H1 (cell line): ENCODE measurements at regions not wholly inside any gene's neighbourhood (a gene's known extent, or its start where the extent isn't known, plus 50 kb on each side); places are given as distances from the start of the nearest gene placed in this dataset.

ENCODE experiments used
- CTCF ChIA-PET: fragments of 300-600 bp; sonication (Branson Sonifier 250); formaldehyde crosslinking; loops from one replicate; lab custom pipeline; 2021; ENCODE audit not compliant: partially characterized antibody; lab: Charles Lee
- POLR2A ChIA-PET: fragments of 300-600 bp; sonication (Branson Sonifier 250); formaldehyde crosslinking; loops from one replicate; lab custom pipeline; 2021; ENCODE audit warnings: inconsistent platforms; ENCODE audit not compliant: partially characterized antibody; lab: Charles Lee
- DNase-seq, 2 experiments: peaks; one replicate each; pipeline versions ENCODE4 v3.0.0 to v3.0.0-alpha.2; 2010 to 2022; ENCODE audit warnings: low spot score in 2 of 2, low read depth in 1 of 2, mixed read lengths in 1 of 2
- FAIRE-seq: peaks from 2 replicates; lab custom pipeline; 2011; peaks lifted over from hg19 to GRCh38; lab: Jason Lieb, UNC
- H2AFZ ChIP-seq: 2 replicates; pipeline ENCODE4 v1.8.1; 2012; ENCODE audit warnings: low read length, inconsistent platforms
- H2AK5ac ChIP-seq: 2 replicates; pipeline ENCODE4 v1.6.1; 2013; ENCODE audit warnings: low read depth, low read length
- H2BK120ac ChIP-seq: replicated peaks from 2 replicates; pipeline ENCODE3; 2013; ENCODE audit warnings: low read depth, low read length, inconsistent platforms
- H2BK12ac ChIP-seq: 2 replicates; pipeline ENCODE4 v1.6.1; 2013; ENCODE audit warnings: low read depth, low read length
- H2BK15ac ChIP-seq: 2 replicates; pipeline ENCODE4 v1.6.1; 2013; ENCODE audit warnings: low read length
- H2BK20ac ChIP-seq: 2 replicates; pipeline ENCODE4 v1.6.1; 2013; ENCODE audit warnings: low read length
- H2BK5ac ChIP-seq: 2 replicates; pipeline ENCODE4 v1.6.1; 2013; ENCODE audit warnings: low read depth, low read length
- H3K14ac ChIP-seq: 2 replicates; pipeline ENCODE4 v1.6.1; 2013; ENCODE audit warnings: inconsistent platforms; ENCODE audit not compliant: insufficient read length
- H3K18ac ChIP-seq: 2 replicates; pipeline ENCODE4 v1.6.1; 2013; ENCODE audit warnings: low read length; ENCODE audit errors: extremely low read depth
- H3K23ac ChIP-seq: 2 replicates; pipeline ENCODE4 v1.6.1; 2013; ENCODE audit warnings: inconsistent platforms; ENCODE audit not compliant: insufficient read length
- H3K23me2 ChIP-seq: 2 replicates; pipeline ENCODE4 v1.6.1; 2013; ENCODE audit warnings: low read depth, low read length
- H3K27ac ChIP-seq: 2 replicates; pipeline ENCODE4 v1.6.1; 2011; ENCODE audit warnings: low read depth, low read length, inconsistent platforms
- H3K27me3 ChIP-seq, 4 experiments: replicated peaks in 1 of 4; 1 replicate in 1 of 4; 2 replicates in 3 of 4; pipeline versions ENCODE4 v1.6.1 to v1.8.1; 2011 to 2013; ENCODE audit warnings: low read length in 3 of 4, mild to moderate bottlenecking in 3 of 4, inconsistent platforms in 2 of 4, mixed read lengths in 2 of 4, moderate library complexity in 1 of 4; ENCODE audit not compliant: control insufficient read depth in 3 of 4, insufficient read depth in 3 of 4; ENCODE audit errors: extremely low read depth in 1 of 4
- H3K36me3 ChIP-seq, 4 experiments: 2 replicates each; pipeline versions ENCODE4 v1.6.1 to v1.8.1; 2011 to 2013; ENCODE audit warnings: mild to moderate bottlenecking in 4 of 4, low read length in 3 of 4, moderate library complexity in 2 of 4, control low read depth in 1 of 4, inconsistent platforms in 1 of 4; ENCODE audit not compliant: insufficient read depth in 4 of 4, control insufficient read depth in 2 of 4
- H3K4ac ChIP-seq: replicated peaks from 2 replicates; pipeline ENCODE3; 2013; ENCODE audit warnings: low read length, low read depth, mixed read lengths, inconsistent platforms; ENCODE audit not compliant: insufficient read length
- H3K4me1 ChIP-seq, 4 experiments: replicated peaks in 1 of 4; 1 replicate in 1 of 4; 2 replicates in 3 of 4; pipeline versions ENCODE4 v1.6.1 to v1.8.1; 2011 to 2013; ENCODE audit warnings: low read length in 3 of 4, inconsistent platforms in 2 of 4, mixed read lengths in 1 of 4; ENCODE audit not compliant: insufficient read depth in 4 of 4, control insufficient read depth in 3 of 4
- H3K4me2 ChIP-seq, 2 experiments: 2 replicates each; pipeline versions ENCODE4 v1.6.1 to v1.8.1; 2011 to 2013; ENCODE audit warnings: low read depth in 2 of 2, low read length in 2 of 2, control low read depth in 1 of 2, inconsistent platforms in 1 of 2, mild to moderate bottlenecking in 1 of 2; ENCODE audit not compliant: insufficient read depth in 1 of 2
- H3K4me3 ChIP-seq, 4 experiments: fragments of 200-600, 300-600 bp in 1 of 4; sonication (generic), shearing (Covaris generic), sonication (Bioruptor Twin) in 1 of 4; 2 replicates each; pipeline versions ENCODE4 v1.5.1 to v1.8.1; 2011 to 2016; ENCODE audit warnings: low read length in 4 of 4, low read depth in 3 of 4, control low read depth in 2 of 4, inconsistent platforms in 2 of 4, mild to moderate bottlenecking in 2 of 4, mixed read lengths in 1 of 4, moderate library complexity in 1 of 4; ENCODE audit not compliant: insufficient read depth in 2 of 4; ENCODE audit errors: extremely low read depth in 1 of 4
- H3K56ac ChIP-seq: replicated peaks from 2 replicates; pipeline ENCODE3; 2013; ENCODE audit warnings: low read depth, mild to moderate bottlenecking, mixed read lengths, low read length, inconsistent platforms; ENCODE audit not compliant: insufficient read length
- H3K79me1 ChIP-seq: 2 replicates; pipeline ENCODE4 v1.6.1; 2013; ENCODE audit warnings: low read depth, low read length, control low read depth
- H3K79me2 ChIP-seq, 2 experiments: 2 replicates each; pipeline versions ENCODE4 v1.6.1 to v1.8.1; 2012 to 2013; ENCODE audit warnings: low read length in 2 of 2, mild to moderate bottlenecking in 2 of 2, inconsistent platforms in 1 of 2; ENCODE audit not compliant: insufficient read depth in 2 of 2, control insufficient read depth in 1 of 2
- H3K9ac ChIP-seq, 4 experiments: replicated peaks in 1 of 4; 1 replicate in 1 of 4; 2 replicates in 3 of 4; pipeline versions ENCODE4 v1.6.1 to v1.8.1; 2011 to 2013; ENCODE audit warnings: low read depth in 3 of 4, low read length in 3 of 4, control low read depth in 2 of 4, mild to moderate bottlenecking in 2 of 4, moderate library complexity in 2 of 4, inconsistent platforms in 1 of 4; ENCODE audit errors: extremely low read depth in 1 of 4
- H3K9me3 ChIP-seq, 2 experiments: 2 replicates each; pipeline versions ENCODE4 v1.6.1 to v1.8.1; 2012 to 2013; ENCODE audit warnings: mild to moderate bottlenecking in 2 of 2, moderate library complexity in 2 of 2, control low read depth in 1 of 2, inconsistent platforms in 1 of 2, low read depth in 1 of 2, low read length in 1 of 2, mixed read lengths in 1 of 2; ENCODE audit not compliant: insufficient read depth in 2 of 2
- H4K20me1 ChIP-seq, 2 experiments: replicated peaks in 1 of 2; 2 replicates each; pipeline versions ENCODE3 to v1.8.1; 2011 to 2013; ENCODE audit warnings: inconsistent platforms in 2 of 2, low read length in 2 of 2, mild to moderate bottlenecking in 1 of 2; ENCODE audit not compliant: insufficient read depth in 2 of 2, control insufficient read depth in 1 of 2
- H4K5ac ChIP-seq: 2 replicates; pipeline ENCODE4 v1.6.1; 2013; ENCODE audit warnings: low read length, low read depth, mixed read lengths, inconsistent platforms; ENCODE audit not compliant: insufficient read length
- H4K8ac ChIP-seq: 2 replicates; pipeline ENCODE4 v1.8.0; 2013; ENCODE audit warnings: mild to moderate bottlenecking, moderate library complexity, low read length, inconsistent platforms; ENCODE audit not compliant: insufficient read depth; ENCODE audit errors: extremely low read depth
- H4K91ac ChIP-seq: replicated peaks from 2 replicates; pipeline ENCODE3; 2013; ENCODE audit warnings: low read length, mixed read lengths, inconsistent platforms; ENCODE audit not compliant: insufficient read length
- ATF3 ChIP-seq: IDR thresholded peaks from 2 replicates; pipeline ENCODE4 v1.6.1; 2011; ENCODE audit warnings: low read depth, mild to moderate bottlenecking, low read length; ENCODE audit not compliant: insufficient read depth
- BACH1 ChIP-seq: IDR thresholded peaks from 2 replicates; pipeline ENCODE4 v1.6.1; 2012; ENCODE audit warnings: low read length, improper control_type of control experiment
- BCL11A ChIP-seq, 2 experiments: IDR thresholded peaks; one replicate each; pipeline ENCODE4 v1.6.1; 2011; ENCODE audit warnings: low read depth in 2 of 2, low read length in 2 of 2, mild to moderate bottlenecking in 2 of 2
- BRCA1 ChIP-seq: IDR thresholded peaks from 2 replicates; pipeline ENCODE4 v1.6.1; 2012; ENCODE audit warnings: low read depth, low read length, improper control_type of control experiment
- CBX5 ChIP-seq: fragments of 300-800, 300-1000 bp; sonication (generic); IDR thresholded peaks from 2 replicates; pipeline ENCODE4 v1.7.1; 2016; ENCODE audit warnings: antibody characterized with exemption, low read length, low read depth
- CBX8 ChIP-seq: fragments of 300-800, 300-1000 bp; sonication (generic); IDR thresholded peaks from 2 replicates; pipeline ENCODE4 v1.7.1; 2016; ENCODE audit warnings: low read depth, low read length, borderline replicate concordance
- NRF1 ChIP-seq: IDR thresholded peaks from 2 replicates; pipeline ENCODE4 v1.6.1; 2011; ENCODE audit warnings: mild to moderate bottlenecking, low read depth, low read length, improper control_type of control experiment
- PHF8 ChIP-seq: fragments of 200-600 bp; sonication (generic); conservative IDR thresholded peaks from 2 replicates; pipeline ENCODE4 v1.7.1; 2012; ENCODE audit warnings: low read depth, mild to moderate bottlenecking, inconsistent platforms, low read length, moderate library complexity
- RAD21 ChIP-seq, 2 experiments: IDR thresholded peaks in 1 of 2; conservative IDR thresholded peaks in 1 of 2; 2 replicates each; pipeline ENCODE4 v1.6.1; 2011; ENCODE audit warnings: low read depth in 2 of 2, low read length in 2 of 2, improper control_type of control experiment in 1 of 2, inconsistent platforms in 1 of 2, mild to moderate bottlenecking in 1 of 2, moderate library complexity in 1 of 2
- RBBP5 ChIP-seq: IDR thresholded peaks from 2 replicates; pipeline ENCODE4 v1.7.1; 2012; ENCODE audit warnings: low read depth, mild to moderate bottlenecking, inconsistent platforms, low read length, moderate library complexity, borderline replicate concordance
- RFX5 ChIP-seq: IDR thresholded peaks from 2 replicates; pipeline ENCODE4 v1.6.1; 2011; ENCODE audit warnings: low read depth, low read length, improper control_type of control experiment, borderline replicate concordance
- SIN3A ChIP-seq, 2 experiments: IDR thresholded peaks in 1 of 2; conservative IDR thresholded peaks in 1 of 2; 2 replicates each; pipeline ENCODE4 v1.6.1; 2011 to 2012; ENCODE audit warnings: low read length in 2 of 2, improper control_type of control experiment in 1 of 2, low read depth in 1 of 2, mild to moderate bottlenecking in 1 of 2
- SIX5 ChIP-seq: IDR thresholded peaks from 2 replicates; pipeline ENCODE4 v1.6.1; 2011; ENCODE audit warnings: mild to moderate bottlenecking, low read depth, low read length
- SUZ12 ChIP-seq: fragments of 200-600 bp; sonication (generic); IDR thresholded peaks from 2 replicates; pipeline ENCODE4 v1.6.1; 2012; ENCODE audit warnings: mild to moderate bottlenecking, inconsistent platforms, low read length, moderate library complexity, mixed read lengths
- TCF12 ChIP-seq: IDR thresholded peaks from 2 replicates; pipeline ENCODE4 v1.6.1; 2011; ENCODE audit warnings: low read depth, mild to moderate bottlenecking, low read length
- WGBS, 2 experiments: shearing (Covaris generic) in 1 of 2; methylation state at CpG; one replicate each; pipeline versions ENCODE4 v1.1.6 to v1.1.7; 2013 to 2015; ENCODE audit warnings: low lambda C conversion rate in 2 of 2, mixed read lengths in 2 of 2, inconsistent platforms in 1 of 2, low coverage in 1 of 2, missing lambda C conversion rate in 1 of 2; ENCODE audit not compliant: insufficient replicate concordance in 2 of 2, insufficient coverage in 1 of 2, insufficient read length in 1 of 2; ENCODE audit errors: extremely low coverage in 1 of 2, missing lambda C conversion rate in 1 of 2; 5-methylcytosine and 5-hydroxymethylcytosine counted together

- no peaks in the 10 kb centered on the region for H3K79me2 ChIP-seq
- no peak overlapping the region for H3K4me2 ChIP-seq
- H4K5ac ChIP-seq, result no peak overlapping the region
- no peaks in the 10 kb centered on the region for H3K79me1 ChIP-seq
- no peaks in the 10 kb centered on the region for H3K27me3 ChIP-seq
- no peaks in the 10 kb centered on the region for H3K9me3 ChIP-seq
- H3K23me2 ChIP-seq, result no peaks in the 10 kb centered on the region
- no peak overlapping the region for H3K27ac ChIP-seq
- H3K4ac ChIP-seq, result no peak overlapping the region
- no peak overlapping the region for H3K14ac ChIP-seq
- H4K91ac ChIP-seq, result no peak overlapping the region
- 79% methylated on average over 2 of the region's 2 CpGs; no CpG with 5 or more reads in 1 of the 2 experiments for WGBS, 2 experiments
- no peaks in the 10 kb centered on the region for H3K36me3 ChIP-seq
- FAIRE-seq, result no peak
- no peak overlapping the region for H3K56ac ChIP-seq
- POLR2A ChIA-PET, result no interaction called here
- H2BK15ac ChIP-seq, result no peak overlapping the region
- no peak overlapping the region for H2BK120ac ChIP-seq
- no peak overlapping the region for H3K9ac ChIP-seq
- H2BK5ac ChIP-seq, result no peak overlapping the region
- H3K23ac ChIP-seq, result no peak overlapping the region
- no peaks in the 10 kb centered on the region for H4K20me1 ChIP-seq
- no peak overlapping the region for H3K4me3 ChIP-seq
- H3K4me1 ChIP-seq, result no peaks in the 10 kb centered on the region
- no peak overlapping the region for H2AK5ac ChIP-seq
- H4K8ac ChIP-seq, result no peak overlapping the region
- CTCF ChIA-PET, result no interaction called here
- no peak overlapping the region for H3K18ac ChIP-seq
- H2AFZ ChIP-seq, result no peak overlapping the region
- no peak overlapping the region for H2BK12ac ChIP-seq
- no peak for DNase-seq
- H2BK20ac ChIP-seq, result no peak overlapping the region
- TF ChIP-seq BRCA1 (no peak), BCL11A (IDR thresholded peaks at IDR 0.05; ENCODE audit: low read depth in 2 of 2, low read length in 2 of 2) (no peak), NRF1 (no peak), RFX5 (no peak), SUZ12 (no peak), CBX5 (no peak), PHF8 (no peak), SIX5 (no peak), CBX8 (no peak), SIN3A (conservative IDR thresholded peaks at IDR 0.05 in 1 of 2, IDR thresholded peaks at IDR 0.05 in 1 of 2; ENCODE audit: low read depth in 1 of 2, low read length in 2 of 2) (no peak), ATF3 (no peak), TCF12 (no peak), RAD21 (IDR thresholded peaks at IDR 0.05 in 1 of 2, conservative IDR thresholded peaks at IDR 0.05 in 1 of 2; ENCODE audit: low read depth in 2 of 2, low read length in 2 of 2) (no peak), BACH1 (no peak), RBBP5 (no peak)
Observed at GRCh38 chr1:170872663-170873062, 62.7 kb upstream of the MROH9 start.
